KOPT-K1 (cell line): ENCODE measurements at regions not wholly inside any gene's neighbourhood (a gene's known extent, or its start where the extent isn't known, plus 50 kb on each side); places are given as distances from the start of the nearest gene placed in this dataset.
A peak's percentile ranks its signal among the peaks of the same experiment; 100 is the strongest.

Experiments used
- H3K27ac ChIP-seq: fragments of 200-600 bp; sonication (generic); 2 replicates; pipeline ENCODE4 v1.5.1; 2016; ENCODE audit warnings: antibody characterized with exemption, mild to moderate bottlenecking, low read depth, low read length; ENCODE audit not compliant: poor library complexity, severe bottlenecking
- H3K36me3 ChIP-seq: fragments of 200-600 bp; sonication (generic); 2 replicates; pipeline ENCODE4 v1.5.1; 2017; ENCODE audit warnings: antibody characterized with exemption, mild to moderate bottlenecking, low read length, moderate library complexity; ENCODE audit not compliant: insufficient read depth
- H3K9me3 ChIP-seq: fragments of 200-600 bp; sonication (generic); 2 replicates; pipeline ENCODE4 v1.5.1; 2017; ENCODE audit warnings: antibody characterized with exemption, low read length, mild to moderate bottlenecking; ENCODE audit not compliant: insufficient read depth, poor library complexity, severe bottlenecking

GRCh38 chr17:77862890-77863813 is 95.4 kb upstream of the TNRC6C start:
- H3K9me3 ChIP-seq, result no peaks in the 10 kb centered on the region
- H3K27ac ChIP-seq, result no peak overlapping the region
- H3K36me3 ChIP-seq, result no peaks in the 10 kb centered on the region

DNA sequence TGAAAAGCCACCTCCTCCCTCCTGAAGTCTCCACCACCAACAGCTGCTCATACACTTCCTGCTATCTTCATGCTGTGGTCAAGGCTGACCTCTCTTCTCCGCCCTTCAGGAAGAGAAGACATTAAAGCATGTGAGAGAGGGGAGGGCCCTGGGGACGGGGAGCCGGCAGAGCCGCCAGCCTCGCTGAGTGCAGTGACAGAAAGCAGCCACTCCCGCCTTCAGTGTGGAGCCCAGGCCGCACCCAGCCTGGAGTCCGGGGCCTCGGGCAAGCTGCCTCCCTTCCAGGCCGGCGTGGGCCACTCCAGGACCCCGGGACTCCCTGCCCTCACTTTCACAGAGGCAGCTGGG is 94.7 kb upstream of the TNRC6C start:
- H3K27ac ChIP-seq, result no peak overlapping the region
- H3K36me3 ChIP-seq, result no peaks in the 10 kb centered on the region
- no peaks in the 10 kb centered on the region for H3K9me3 ChIP-seq

DNA sequence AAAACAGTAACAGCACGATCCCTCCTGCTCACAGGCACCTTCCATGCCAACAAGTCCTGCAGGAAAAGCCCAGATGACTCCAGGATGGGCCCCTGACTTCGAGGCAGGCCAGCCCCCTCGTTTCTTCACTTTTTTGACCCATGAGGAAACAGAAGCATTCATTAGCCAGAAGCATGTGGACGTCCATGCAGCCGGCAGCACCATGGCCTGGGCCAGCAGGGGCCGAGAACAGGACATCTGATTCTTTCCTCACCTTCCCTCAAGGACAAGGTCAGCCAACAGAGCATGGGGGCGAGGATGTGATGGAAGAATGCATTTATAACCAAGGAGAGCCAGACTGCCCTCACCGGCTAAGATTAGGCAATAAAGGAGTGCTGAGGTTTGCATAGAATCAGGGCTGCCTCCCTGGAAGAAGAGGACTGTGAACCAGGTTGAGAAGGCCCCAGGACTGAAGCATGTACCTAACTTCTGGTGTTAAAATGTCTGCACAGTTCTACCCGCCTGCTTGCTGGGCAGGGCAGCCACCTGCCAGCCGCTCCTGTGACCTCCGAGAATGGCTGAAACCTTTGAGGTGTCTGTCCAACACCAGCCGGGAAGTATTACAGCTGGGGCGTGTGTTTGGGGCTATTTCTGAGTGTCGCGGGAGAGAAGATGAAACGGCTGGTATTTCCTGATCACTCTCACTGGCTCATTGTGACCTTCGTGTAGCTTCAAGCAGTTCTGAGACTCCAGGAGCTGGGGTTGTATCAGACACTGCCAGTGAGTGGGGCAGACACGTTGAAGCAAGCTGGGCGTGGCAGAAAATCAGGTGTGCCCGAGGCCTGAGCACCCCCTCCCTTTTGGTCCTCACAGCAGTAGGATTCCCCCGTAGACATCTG is 94.0 kb upstream of the TNRC6C start:
- H3K27ac ChIP-seq, result no peak overlapping the region
- H3K36me3 ChIP-seq, result no peaks in the 10 kb centered on the region
- H3K9me3 ChIP-seq, result no peaks in the 10 kb centered on the region

DNA sequence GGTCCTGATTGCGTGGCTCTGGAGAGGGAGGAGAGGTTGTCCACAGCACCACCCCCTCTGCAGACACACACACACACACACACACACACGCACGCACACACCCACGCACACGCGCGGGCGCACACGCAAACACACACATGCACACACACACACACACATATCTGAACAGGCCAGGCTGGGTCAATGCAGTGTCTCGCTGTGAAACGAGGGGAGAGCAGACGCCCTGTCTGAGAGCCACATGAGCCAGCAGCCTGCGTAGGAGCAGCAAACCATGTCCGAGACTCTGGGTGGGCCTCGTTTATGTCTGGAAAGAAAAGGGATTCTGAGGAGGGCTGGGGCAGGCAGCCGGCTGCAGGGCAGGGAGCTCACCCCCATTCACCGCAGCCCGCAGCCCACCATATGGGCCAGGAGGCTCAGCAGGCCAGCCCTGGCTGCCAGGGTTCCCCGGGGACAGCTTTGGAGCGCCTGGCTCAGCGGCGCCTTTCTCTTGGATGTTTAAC is 93.3 kb upstream of the TNRC6C start:
- Histone ChIP-seq H3K36me3 (no peaks in the 10 kb centered on the region), H3K27ac (no peak overlapping the region), H3K9me3 (no peaks in the 10 kb centered on the region)

DNA sequence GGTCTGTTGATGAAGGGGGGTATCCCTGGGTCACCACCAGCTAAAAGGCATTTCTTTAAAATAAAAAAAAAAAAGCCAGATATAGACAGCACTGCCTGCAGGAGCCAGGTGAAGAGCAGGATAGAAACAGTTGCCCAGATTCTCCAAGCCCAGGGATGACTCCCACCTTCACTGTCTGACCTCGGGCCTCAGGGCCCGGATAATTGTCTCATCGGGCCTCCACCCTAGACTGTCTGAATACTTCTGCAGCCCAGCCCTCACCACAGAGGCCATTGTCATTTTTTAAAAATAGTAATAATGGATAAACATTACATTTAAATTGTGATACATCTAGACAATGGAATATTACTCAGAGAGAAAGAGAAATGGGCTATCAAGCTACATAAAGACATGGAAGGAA is 92.8 kb upstream of the TNRC6C start:
- H3K27ac ChIP-seq, result no peak overlapping the region
- H3K9me3 ChIP-seq, result no peaks in the 10 kb centered on the region

DNA sequence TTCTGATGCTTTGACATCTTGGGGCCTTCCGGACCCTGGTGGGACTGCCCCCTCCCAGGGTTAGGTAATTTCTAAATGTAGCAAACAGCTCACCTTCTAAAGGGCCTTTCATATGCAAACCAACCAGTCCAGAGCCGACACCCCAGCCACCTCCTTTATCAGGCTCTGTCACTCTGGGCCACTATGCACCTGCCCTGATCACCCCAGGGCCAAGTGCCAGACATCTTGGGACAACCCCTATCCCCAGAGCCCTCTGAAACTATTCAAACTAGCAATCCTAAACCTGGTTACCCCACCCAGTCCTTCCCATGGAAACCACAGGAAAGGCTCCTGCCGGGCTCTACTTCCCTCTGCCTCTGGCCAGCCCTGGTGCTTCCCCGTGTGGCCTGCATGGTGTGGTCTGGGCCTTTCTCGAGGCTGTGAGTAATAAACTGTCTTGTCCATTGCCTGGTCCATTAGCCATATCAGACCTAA is 91.2 kb upstream of the TNRC6C start:
- Histone ChIP-seq H3K27ac (no peak overlapping the region), H3K36me3 (no peaks in the 10 kb centered on the region), H3K9me3 (no peaks in the 10 kb centered on the region)

More for the DNA sequence above, 92.8 kb upstream of the TNRC6C start:
- H3K36me3 ChIP-seq, result no peaks in the 10 kb centered on the region

- no peak overlapping the region for H3K27ac ChIP-seq
- no peaks in the 10 kb centered on the region for H3K9me3 ChIP-seq
Measured at GRCh38 chr17:77867976-77868713, 90.4 kb upstream of the TNRC6C start.

DNA sequence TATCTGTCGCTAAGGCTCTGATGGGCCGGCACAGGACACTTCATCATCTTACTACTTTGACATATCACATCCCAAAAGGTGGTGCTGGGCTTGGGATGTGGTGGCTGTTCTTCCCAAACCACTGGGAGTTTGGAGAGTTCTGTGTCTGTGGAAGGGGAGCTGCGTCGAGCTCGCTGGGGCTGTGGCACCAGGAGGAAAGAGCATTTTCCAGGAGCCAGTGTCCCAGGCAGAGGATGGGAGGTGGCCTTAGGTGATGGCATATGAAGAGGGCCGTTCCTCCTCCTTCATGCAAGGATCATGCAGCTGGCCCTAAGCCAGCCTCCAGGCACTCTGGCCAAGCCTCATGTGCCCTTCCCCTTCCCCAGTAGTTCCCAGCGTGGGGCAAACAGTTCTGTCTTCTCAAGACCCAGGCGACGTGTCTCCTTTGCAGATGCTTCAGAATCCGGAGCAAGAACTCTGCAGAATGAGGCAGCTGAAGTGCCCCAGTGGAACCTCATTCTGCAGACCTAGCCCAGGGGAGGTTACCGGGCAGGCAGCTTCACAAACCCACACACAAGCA is 89.4 kb upstream of the TNRC6C start:
- Histone ChIP-seq H3K27ac (no peak overlapping the region), H3K9me3 (no peaks in the 10 kb centered on the region), H3K36me3 (no peaks in the 10 kb centered on the region)

More at GRCh38 chr17:77867976-77868713, 90.4 kb upstream of the TNRC6C start:
- H3K36me3 ChIP-seq, result no peaks in the 10 kb centered on the region

DNA sequence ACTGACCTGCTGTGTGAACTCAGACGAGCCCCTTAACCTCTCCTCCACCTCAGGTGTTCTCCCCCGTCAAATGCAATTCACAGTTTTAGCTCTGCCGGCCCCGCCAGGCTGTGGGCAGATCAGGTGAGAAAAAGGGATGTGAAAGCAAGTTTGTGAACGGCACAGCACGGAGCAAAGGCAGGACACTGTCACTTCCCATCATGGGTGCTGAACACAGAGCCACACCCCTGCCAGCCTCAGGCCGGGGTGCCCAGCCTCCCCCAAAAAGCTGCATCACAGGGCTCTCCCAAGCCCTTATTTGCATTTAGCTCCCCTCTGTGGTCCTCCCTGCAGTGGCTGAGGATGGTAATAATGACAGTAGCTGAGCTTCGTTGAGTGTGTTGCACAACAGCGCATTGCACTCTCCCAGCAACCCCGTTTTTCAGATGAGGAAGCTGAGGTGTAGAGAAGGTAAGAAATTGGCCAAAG is 88.8 kb upstream of the TNRC6C start:
- H3K27ac ChIP-seq, result no peak overlapping the region
- no peaks in the 10 kb centered on the region for H3K36me3 ChIP-seq
- no peaks in the 10 kb centered on the region for H3K9me3 ChIP-seq

DNA sequence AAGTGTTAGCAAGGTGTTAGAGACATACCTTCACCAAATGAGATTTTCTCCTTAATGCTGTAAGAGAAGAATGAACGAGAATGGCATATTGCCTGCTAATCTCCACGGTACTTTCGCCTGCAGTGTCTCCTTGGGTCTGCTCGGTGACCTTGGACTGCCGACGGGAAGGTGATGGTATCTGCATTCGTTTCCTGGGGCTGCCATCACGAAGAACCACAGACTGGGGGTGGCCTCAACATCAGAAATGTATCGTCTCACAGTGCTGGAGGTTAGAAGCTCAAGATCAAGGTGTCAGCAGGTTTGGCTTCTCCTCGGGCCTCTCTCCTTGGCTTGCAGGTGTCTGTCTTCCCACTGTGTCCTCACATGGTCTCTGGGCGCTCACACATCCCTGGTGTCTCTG is 86.3 kb upstream of the TNRC6C start:
- Histone ChIP-seq H3K36me3 (no peaks in the 10 kb centered on the region), H3K9me3 (peaks cover 14% of the 10 kb centered on the region), H3K27ac (peak overlapping the region; percentile 70)

DNA sequence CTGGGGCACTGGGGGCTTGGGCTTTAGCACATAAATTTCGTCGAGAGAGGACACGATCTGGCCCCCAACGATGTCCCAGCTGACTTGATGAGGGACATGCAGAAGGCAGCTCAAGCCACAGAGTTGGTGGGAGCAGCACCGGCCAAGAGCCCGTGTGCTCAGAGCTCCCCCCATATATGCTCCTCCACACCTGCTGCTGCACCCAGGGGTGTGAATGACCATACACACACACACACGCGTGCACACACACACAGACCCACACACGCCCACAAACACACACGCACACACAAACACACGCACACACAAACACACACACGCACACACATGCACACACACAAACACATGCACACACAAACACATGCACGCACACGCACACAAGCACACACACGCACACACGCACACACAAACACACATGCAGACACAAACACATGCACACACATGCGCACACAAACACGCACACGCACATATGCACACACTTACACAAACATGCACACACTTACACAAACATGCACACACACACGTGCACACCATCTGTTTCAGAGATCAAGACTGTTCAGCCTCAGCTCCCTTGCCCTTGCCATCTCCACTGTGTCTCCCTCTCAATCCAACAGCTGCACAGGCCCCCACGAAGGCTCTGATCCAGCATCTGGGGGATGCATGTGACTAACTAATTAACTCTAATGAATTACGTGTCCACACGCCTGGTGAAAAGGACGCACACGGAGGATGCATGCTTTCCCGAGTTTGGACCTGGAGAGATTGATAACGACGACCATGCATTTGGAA is 85.6 kb upstream of the TNRC6C start:
- no peaks in the 10 kb centered on the region for H3K36me3 ChIP-seq
- H3K9me3 ChIP-seq, result peaks cover 14% of the 10 kb centered on the region
- peak overlapping the region; percentile 70 for H3K27ac ChIP-seq

DNA sequence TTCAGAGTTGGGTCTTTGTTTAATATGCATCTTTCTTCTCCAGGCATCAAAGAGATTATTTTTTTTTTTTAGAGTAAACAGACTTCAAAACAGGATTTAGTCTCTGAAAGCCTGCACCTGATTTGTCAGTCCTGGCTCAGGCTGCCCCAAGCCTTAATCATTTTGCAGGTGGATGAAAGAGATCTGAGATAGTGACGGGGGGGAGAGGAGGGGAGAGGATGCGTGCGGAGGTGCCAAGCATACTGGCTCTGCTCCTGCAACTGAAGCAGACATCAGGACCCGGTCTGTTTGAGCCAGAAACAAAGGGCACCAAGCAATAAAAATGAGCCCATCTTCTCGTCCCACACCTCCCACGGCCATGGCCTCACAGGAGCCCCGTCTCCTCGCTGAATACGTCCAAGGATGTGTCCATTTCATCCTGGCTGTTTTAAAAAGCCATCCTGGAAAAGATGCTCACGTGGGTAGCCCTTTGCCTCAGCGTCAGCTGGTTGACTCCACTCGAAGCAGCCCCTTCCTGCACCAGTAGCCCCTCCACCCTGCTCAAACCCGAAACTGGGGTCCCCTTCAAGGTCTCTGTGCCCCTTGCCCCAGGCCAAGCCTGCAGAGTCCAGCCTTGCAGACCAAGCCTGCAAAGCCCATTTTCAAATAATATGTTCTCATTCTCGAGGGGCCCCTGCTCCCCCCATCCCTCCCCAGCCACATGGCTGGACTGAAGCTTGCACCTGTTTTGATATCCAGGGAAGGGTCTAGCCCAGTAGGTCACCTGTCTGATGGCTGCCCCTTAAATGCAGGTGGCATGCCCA is 84.8 kb upstream of the TNRC6C start:
- no peaks in the 10 kb centered on the region for H3K36me3 ChIP-seq
- H3K27ac ChIP-seq, result peak overlapping the region; percentile 70
- peaks cover 14% of the 10 kb centered on the region for H3K9me3 ChIP-seq
